Spleen (tissue), 7 donors: ENCODE measurements at regions not wholly inside any gene's neighbourhood (a gene's known extent, or its start where the extent isn't known, plus 50 kb on each side); places are given as distances from the start of the nearest gene placed in this dataset.

Experiments used
- POLR2A ChIP-seq, 3 donors: fragments of 450-650 bp; IDR thresholded peaks; one replicate each; pipeline ENCODE4 v1.5.1; 2017; ENCODE audit warnings: antibody characterized with exemption in 3 of 3, mild to moderate bottlenecking in 1 of 3
- POLR2AphosphoS5 ChIP-seq, 3 donors: sonication (generic); formaldehyde crosslinking; IDR thresholded peaks; one replicate each; pipeline ENCODE4 v1.5.1; 2017; ENCODE audit warnings: antibody characterized with exemption in 3 of 3
- TF ChIP-seq, protein P1 (sequence below), 11 experiments: fragments of 200-600 bp in 7 of 11; fragments of 450-650 bp in 4 of 11; sonication (generic) in 4 of 11; IDR thresholded peaks in 8 of 11; conservative IDR thresholded peaks in 3 of 11; 1 replicate in 7 of 11; 2 replicates in 4 of 11; pipeline versions ENCODE4 v1.4.0 to v1.8.0; 2016 to 2021; ENCODE audit warnings: antibody characterized with exemption in 11 of 11, inconsistent platforms in 4 of 11, mild to moderate bottlenecking in 1 of 11
- donor health status: DM: no; HTN: no; CAD: no; lungs with moderate emphysema.
- donor health status: DM: no; HTN: no; CAD: no.
- donor health status: DM: no; HTN: no; CAD: no.

- TF ChIP-seq, protein P1, sequence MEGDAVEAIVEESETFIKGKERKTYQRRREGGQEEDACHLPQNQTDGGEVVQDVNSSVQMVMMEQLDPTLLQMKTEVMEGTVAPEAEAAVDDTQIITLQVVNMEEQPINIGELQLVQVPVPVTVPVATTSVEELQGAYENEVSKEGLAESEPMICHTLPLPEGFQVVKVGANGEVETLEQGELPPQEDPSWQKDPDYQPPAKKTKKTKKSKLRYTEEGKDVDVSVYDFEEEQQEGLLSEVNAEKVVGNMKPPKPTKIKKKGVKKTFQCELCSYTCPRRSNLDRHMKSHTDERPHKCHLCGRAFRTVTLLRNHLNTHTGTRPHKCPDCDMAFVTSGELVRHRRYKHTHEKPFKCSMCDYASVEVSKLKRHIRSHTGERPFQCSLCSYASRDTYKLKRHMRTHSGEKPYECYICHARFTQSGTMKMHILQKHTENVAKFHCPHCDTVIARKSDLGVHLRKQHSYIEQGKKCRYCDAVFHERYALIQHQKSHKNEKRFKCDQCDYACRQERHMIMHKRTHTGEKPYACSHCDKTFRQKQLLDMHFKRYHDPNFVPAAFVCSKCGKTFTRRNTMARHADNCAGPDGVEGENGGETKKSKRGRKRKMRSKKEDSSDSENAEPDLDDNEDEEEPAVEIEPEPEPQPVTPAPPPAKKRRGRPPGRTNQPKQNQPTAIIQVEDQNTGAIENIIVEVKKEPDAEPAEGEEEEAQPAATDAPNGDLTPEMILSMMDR (IDR thresholded peaks at IDR 0.05 in 8 of 11, conservative IDR thresholded peaks at IDR 0.05 in 3 of 11): no peak
- no peak for TF ChIP-seq POLR2A (IDR thresholded peaks at IDR 0.05)
- no peak for TF ChIP-seq POLR2AphosphoS5 (IDR thresholded peaks at IDR 0.05)
These were observed 151.2 kb upstream of the DIO3 start for GRCh38 chr14:101410126-101410525.
